Neural cell (in vitro differentiated cells): ENCODE measurements at regions not wholly inside any gene's neighbourhood (a gene's known extent, or its start where the extent isn't known, plus 50 kb on each side); places are given as distances from the start of the nearest gene placed in this dataset.

Source experiments
- EP300 ChIP-seq: fragments of 450-650 bp; conservative IDR thresholded peaks from 2 replicates; pipeline ENCODE4 v1.6.1; 2014; ENCODE audit warnings: antibody characterized with exemption, mild to moderate bottlenecking, moderate library complexity; ENCODE audit not compliant: poor library complexity, severe bottlenecking
- EZH2 ChIP-seq: fragments of 200-600, 300-800 bp; shearing (Covaris generic), sonication (generic); IDR thresholded peaks from 2 replicates; pipeline ENCODE4 v1.6.1; 2014; ENCODE audit warnings: antibody characterized with exemption, low read length, borderline replicate concordance, mild to moderate bottlenecking; ENCODE audit not compliant: insufficient read depth, poor library complexity, severe bottlenecking
- MXI1 ChIP-seq: fragments of 450-650 bp; conservative IDR thresholded peaks from 2 replicates; pipeline ENCODE4 v1.6.1; 2014; ENCODE audit warnings: antibody characterized with exemption, mild to moderate bottlenecking; ENCODE audit not compliant: poor library complexity, severe bottlenecking
- POLR2AphosphoS5 ChIP-seq: IDR thresholded peaks from 2 replicates; pipeline ENCODE4 v1.6.1; 2012
- RAD21 ChIP-seq: fragments of 450-650 bp; conservative IDR thresholded peaks from 2 replicates; pipeline ENCODE4 v1.6.1; 2014; ENCODE audit warnings: antibody characterized with exemption, mild to moderate bottlenecking, moderate library complexity
- TF ChIP-seq, protein P1 (sequence below): IDR thresholded peaks from 2 replicates; pipeline ENCODE4 v1.6.1; 2012; ENCODE audit warnings: borderline replicate concordance
- TF ChIP-seq, protein P2 (sequence below): fragments of 450-650 bp; IDR thresholded peaks from 2 replicates; pipeline ENCODE4 v1.5.1; 2014; ENCODE audit warnings: antibody characterized with exemption, mild to moderate bottlenecking, moderate library complexity; ENCODE audit not compliant: poor library complexity, severe bottlenecking

GRCh38 chr16:49201118-49201517, 80.5 kb downstream of the CBLN1 start:
- TF ChIP-seq, protein P1, sequence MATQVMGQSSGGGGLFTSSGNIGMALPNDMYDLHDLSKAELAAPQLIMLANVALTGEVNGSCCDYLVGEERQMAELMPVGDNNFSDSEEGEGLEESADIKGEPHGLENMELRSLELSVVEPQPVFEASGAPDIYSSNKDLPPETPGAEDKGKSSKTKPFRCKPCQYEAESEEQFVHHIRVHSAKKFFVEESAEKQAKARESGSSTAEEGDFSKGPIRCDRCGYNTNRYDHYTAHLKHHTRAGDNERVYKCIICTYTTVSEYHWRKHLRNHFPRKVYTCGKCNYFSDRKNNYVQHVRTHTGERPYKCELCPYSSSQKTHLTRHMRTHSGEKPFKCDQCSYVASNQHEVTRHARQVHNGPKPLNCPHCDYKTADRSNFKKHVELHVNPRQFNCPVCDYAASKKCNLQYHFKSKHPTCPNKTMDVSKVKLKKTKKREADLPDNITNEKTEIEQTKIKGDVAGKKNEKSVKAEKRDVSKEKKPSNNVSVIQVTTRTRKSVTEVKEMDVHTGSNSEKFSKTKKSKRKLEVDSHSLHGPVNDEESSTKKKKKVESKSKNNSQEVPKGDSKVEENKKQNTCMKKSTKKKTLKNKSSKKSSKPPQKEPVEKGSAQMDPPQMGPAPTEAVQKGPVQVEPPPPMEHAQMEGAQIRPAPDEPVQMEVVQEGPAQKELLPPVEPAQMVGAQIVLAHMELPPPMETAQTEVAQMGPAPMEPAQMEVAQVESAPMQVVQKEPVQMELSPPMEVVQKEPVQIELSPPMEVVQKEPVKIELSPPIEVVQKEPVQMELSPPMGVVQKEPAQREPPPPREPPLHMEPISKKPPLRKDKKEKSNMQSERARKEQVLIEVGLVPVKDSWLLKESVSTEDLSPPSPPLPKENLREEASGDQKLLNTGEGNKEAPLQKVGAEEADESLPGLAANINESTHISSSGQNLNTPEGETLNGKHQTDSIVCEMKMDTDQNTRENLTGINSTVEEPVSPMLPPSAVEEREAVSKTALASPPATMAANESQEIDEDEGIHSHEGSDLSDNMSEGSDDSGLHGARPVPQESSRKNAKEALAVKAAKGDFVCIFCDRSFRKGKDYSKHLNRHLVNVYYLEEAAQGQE, result no peak
- TF ChIP-seq POLR2AphosphoS5 (no peak), EP300 (no peak), EZH2 (no peak), MXI1 (no peak), RAD21 (no peak)
- TF ChIP-seq, protein P2, sequence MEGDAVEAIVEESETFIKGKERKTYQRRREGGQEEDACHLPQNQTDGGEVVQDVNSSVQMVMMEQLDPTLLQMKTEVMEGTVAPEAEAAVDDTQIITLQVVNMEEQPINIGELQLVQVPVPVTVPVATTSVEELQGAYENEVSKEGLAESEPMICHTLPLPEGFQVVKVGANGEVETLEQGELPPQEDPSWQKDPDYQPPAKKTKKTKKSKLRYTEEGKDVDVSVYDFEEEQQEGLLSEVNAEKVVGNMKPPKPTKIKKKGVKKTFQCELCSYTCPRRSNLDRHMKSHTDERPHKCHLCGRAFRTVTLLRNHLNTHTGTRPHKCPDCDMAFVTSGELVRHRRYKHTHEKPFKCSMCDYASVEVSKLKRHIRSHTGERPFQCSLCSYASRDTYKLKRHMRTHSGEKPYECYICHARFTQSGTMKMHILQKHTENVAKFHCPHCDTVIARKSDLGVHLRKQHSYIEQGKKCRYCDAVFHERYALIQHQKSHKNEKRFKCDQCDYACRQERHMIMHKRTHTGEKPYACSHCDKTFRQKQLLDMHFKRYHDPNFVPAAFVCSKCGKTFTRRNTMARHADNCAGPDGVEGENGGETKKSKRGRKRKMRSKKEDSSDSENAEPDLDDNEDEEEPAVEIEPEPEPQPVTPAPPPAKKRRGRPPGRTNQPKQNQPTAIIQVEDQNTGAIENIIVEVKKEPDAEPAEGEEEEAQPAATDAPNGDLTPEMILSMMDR, result no peak
